Stimulated activated CD8-positive, alpha-beta memory T cell treated with anti-CD3 and anti-CD28 coated beads, Interleukin-7, amount 100 ng/mL, for 4 hours (primary cell): ENCODE measurements at regions not wholly inside any gene's neighbourhood (a gene's known extent, or its start where the extent isn't known, plus 50 kb on each side); places are given as distances from the start of the nearest gene placed in this dataset.

Source experiments
- DNase-seq, 2 donors: peaks; one replicate each; pipeline ENCODE4 v3.0.0-alpha.2; 2020; ENCODE audit warnings: low read depth in 2 of 2

- DNase-seq: no peak
Observed at GRCh38 chr6:16976385-16977183, 125.3 kb upstream of the STMND1 start.

- no peak for DNase-seq
Observed at GRCh38 chr6:16974704-16975359, 127.0 kb upstream of the STMND1 start.

DNA sequence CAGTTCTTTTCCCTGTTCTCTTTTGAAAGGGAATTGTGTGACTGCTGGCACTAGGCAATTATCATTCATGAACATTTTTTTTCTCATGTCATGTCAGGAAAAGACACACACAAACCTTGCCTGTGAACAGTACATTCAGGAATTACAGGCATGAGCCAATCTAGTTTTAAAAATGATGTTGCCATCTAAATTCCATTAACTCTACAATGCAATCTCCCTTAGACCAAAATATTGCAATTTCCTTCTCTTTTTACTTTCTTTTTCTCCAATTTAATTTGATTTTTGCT, 127.5 kb upstream of the STMND1 start:
- DNase-seq: no peak

DNA sequence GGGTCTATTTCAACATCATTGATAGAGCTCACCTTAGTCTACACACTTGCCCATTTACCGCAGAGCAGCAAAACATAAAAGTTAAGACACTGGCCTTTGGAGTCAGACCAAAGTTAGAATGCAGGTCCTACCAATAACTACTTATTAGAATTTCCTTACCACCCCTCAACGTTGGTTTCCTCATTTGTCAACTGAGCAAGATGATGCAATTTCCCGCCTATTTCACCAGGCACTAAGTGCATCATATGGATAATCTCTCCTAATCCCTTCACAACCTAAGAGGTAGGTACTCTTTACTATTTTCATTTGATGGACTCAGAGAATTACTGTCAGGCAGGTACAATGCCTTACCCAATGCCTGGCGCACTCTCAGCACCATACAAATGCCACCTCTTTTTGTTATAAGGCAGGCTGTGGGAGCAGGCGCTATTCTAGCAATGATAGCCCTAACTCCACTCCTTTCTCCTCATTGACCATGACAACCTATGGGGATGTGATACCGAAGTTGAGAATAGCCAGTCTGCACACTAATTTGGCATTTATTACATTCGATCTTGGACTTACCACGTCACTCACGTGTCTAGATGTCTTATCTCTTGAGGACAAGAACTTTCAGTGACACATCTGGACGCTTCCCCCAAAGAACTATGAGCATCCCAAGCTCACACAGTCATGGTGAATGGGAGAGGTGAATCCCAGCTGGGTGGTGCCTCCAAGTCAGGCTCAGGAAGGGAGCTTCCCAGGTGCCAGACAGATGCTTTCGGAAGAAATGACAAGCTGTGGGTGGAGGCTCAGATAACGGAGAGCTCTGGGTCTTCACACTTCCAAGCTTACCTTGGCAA, 128.1 kb upstream of the STMND1 start:
- no peak for DNase-seq

GRCh38 chr6:16973051-16973450, 128.8 kb upstream of the STMND1 start:
- DNase-seq: no peak

DNA sequence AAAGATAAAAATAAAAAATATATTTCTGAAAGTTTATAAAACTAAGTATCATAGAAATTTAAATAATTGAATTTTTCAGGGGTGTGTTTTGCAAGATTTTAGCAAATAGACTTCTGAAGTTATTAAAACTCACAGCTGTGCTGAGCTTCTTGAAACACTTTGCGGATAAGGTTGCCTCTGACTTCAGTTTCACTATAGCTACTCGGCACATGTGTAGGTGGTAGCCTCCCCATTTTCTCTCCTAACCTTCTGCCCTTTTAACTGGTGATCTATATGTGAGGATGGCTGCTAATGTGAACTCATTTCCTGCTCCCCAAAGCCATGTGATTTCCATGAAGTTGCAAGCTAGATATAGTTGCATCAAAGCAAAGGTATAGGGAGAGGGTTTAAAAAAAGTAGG, 129.3 kb upstream of the STMND1 start:
- DNase-seq: no peak

DNA sequence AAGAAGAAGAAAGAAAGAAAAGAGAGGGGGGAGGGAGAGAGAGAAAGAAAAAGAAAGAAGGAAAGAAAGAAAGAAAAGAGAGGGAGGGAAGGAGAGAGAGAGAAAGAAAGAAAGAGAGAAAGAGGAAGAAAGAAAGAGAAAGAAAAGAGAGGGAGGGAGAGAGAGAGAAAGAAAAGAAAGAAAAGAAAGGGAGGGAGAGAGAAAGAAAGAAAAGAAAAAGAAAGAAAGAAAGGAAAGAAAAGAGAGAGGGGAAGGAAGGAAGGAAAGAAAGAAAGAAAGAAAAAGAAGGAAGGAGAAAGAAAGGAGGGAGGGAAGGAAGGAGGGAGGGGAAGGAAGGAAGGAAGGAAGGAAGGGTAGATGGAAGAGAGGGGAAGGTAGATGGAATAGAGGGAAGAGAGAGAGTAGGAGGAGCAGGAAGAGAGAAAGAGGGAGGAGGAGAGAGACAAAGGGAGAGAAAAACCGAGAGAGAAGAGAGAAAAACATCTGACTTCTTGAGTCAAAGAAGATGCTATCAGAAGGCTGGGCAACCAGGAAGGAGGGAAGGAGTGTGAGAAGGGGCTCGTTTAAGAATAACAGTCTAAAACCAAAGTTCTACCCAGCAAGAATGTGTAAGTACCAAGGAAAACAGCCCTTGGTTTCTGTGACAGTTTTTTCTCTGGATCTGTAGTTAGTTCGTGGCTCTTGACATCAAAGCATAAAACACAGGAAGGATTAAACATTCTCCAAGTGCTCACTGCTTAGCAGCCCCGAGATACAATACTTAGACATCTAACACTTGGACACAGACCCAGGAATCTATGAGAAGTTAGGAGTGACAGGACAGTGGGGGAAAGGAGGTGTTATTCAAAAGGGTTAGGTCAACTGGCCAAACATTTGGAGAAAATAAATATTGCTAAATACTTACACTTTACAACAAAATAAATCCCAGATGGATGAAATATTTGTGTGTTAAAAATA, 131.9 kb upstream of the STMND1 start:
- DNase-seq: no peak

DNA sequence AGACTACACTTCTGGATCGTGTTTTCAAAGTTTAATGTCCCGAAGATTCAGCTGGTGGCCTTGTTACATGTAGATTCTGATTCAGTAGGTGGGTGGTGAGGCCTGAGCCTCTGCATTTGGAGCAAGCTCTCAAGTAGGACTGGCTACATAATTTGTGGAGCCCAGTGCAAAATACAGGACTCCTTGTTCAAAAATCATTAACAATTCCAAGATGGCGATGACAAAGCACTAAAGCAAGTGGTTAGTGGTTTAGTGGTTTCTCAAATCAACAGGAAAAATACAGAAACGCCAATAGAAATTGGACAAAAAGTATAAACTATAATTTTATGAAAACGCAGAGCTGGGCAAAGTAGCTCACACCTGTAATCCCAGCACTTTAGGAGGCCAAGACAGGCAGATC, 133.7 kb upstream of the STMND1 start:
- DNase-seq: no peak

GRCh38 chr6:16967470-16967817, 134.4 kb upstream of the STMND1 start:
- DNase-seq: no peak

DNA sequence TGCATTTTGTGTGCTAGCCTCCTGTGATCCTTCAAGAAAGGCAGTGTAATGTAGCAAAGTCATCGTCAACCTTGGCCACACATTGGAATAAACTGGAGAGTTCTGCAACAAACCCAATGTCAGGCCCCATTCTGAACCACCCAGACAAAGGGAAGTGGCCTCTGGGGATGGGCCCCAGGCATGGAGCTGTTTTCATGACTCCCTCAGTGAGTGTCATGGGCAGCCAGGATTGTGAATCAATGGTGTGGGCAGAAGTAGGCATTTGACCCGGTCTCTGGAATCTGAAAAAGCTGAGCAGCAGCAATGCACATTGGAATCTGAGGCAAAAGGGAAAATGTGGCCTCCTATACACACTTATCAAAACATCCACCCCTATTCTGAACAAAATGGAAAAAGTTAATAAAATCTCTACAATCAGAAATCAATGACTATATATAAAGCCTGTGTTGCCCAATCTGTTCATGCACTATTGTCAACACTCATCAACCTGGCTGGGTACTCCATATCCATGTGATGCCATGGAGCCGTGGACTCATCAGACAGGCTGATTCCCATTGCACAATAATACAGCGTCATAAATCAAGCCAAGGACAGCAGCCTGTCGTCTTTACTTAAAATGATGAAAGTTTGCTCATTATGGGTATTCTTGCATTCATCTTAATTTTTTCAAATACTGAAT, 134.9 kb upstream of the STMND1 start:
- no peak for DNase-seq

- no peak for DNase-seq
Observed at GRCh38 chr6:16965689-16966088, 136.2 kb upstream of the STMND1 start.

- peak; percentile 18 to 24 for DNase-seq
Observed at GRCh38 chr6:16964553-16965499, 137.0 kb upstream of the STMND1 start.

GRCh38 chr6:16961577-16961976, 140.3 kb upstream of the STMND1 start:
- DNase-seq: no peak

GRCh38 chr6:16959789-16960188, 142.1 kb upstream of the STMND1 start:
- no peak for DNase-seq

DNA sequence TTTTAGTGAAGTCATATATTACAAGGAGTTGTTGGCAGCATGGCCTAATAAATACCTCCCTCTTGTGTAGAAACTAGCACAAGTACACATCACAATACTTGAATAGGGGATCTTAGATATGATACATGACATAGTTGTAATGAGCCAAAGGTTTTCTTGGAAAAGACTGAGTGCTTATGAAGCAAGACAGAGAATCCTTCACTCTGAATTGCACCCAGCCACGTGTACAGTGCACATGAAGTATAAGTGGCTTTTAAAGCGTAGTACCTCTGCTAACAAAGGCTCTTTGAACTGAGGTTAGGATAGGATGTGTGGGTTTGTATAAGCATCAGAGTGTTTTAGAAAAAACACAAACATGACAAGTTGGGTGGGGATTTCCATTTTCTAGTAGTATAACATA, 145.5 kb upstream of the STMND1 start:
- DNase-seq: no peak

DNA sequence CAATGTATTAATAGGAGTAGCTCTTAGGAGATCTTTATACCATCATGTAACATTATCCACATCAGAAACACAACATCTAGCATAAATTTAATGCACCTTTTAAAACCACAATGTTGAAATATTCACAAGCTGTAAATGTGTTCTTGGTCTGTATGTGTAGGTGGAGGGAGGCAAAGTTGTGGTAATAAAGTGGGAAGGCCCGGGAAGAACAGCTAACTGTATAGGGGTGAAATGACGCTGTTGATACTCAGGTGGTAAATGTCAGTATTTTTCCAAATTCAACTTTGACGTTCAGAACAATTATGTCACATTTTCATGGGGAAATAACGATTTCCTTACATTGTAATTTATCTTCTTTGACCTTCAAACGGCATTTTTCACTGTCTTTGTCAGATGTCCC, 146.0 kb upstream of the STMND1 start:
- DNase-seq: no peak

DNA sequence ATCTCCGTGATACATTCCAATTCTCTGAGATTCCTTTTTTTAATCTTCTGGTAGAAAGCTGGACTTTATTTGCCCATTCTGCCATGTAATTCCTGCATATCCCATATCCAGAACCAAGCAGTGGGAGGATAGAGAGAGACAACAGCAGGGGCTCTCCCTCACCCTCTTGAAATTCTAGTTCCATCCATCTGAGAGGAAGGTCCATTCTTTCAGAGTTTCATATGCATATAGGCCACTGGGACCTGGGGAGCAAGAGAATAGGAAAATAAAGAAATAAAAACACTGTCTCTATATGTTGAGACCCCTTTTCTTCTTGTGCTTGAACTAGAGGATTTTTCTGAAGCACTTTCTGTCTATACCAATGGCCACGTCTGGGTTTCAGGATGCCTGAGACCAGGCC, 147.9 kb upstream of the STMND1 start:
- DNase-seq: no peak

- DNase-seq: no peak
Observed at GRCh38 chr6:16953446-16953845, 148.4 kb upstream of the STMND1 start.

GRCh38 chr6:16950825-16951495, 150.9 kb upstream of the STMND1 start:
- no peak for DNase-seq

DNA sequence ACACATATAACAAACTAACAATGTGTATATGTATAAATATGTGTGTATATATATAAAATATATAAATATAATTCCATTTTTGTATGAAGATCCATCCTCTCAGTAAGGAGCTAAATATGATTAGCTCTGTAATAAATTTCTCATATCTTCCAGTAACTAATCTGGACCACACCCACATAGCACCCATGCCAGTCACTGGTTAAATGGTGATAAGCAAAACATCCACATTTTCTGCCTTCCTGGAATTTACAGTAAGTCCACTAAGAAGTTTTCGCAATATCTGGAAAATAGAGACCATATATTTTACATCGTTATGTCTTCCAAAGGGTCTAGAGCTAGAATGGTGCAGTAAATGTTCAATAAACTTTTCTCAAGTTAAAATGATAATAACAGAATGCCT, 151.5 kb upstream of the STMND1 start:
- DNase-seq: no peak
